GM12864 (cell line): ENCODE measurements at regions not wholly inside any gene's neighbourhood (a gene's known extent, or its start where the extent isn't known, plus 50 kb on each side); places are given as distances from the start of the nearest gene placed in this dataset.
"Not testable (repeated sequence)": the region's sequence is repeated elsewhere in the genome, so short reads cannot be mapped to it uniquely, and the experiment has no call there.

ENCODE experiments used
- DNase-seq: peaks from one replicate; pipeline ENCODE4 v3.0.0-alpha.2; 2011; ENCODE audit warnings: low read depth
- H3K4me3 ChIP-seq: 2 replicates; pipeline ENCODE4 v1.5.1; 2011; ENCODE audit warnings: mild to moderate bottlenecking, low read depth, low read length, control low read depth
- CTCF ChIP-seq: IDR thresholded peaks from 2 replicates; pipeline ENCODE4 v1.5.1; 2011; ENCODE audit warnings: low read depth, mild to moderate bottlenecking, moderate library complexity, low read length, control low read depth, inconsistent platforms; ENCODE audit errors: missing control alignments

- DNase-seq: no peak
- no peak overlapping the region for H3K4me3 ChIP-seq
- no peak for TF ChIP-seq CTCF
Measured at GRCh38 chr2:2727876-2728511, 396.9 kb upstream of the MYT1L start.

GRCh38 chr2:2726163-2726562 lies 395.1 kb upstream of the MYT1L start:
- no peak for TF ChIP-seq CTCF
- no peak for DNase-seq
- H3K4me3 ChIP-seq: no peak overlapping the region

GRCh38 chr2:2723064-2723463 lies 392.0 kb upstream of the MYT1L start:
- no peak for DNase-seq
- no peak for TF ChIP-seq CTCF
- no peak overlapping the region for H3K4me3 ChIP-seq

- H3K4me3 ChIP-seq: no peak overlapping the region
- no peak for DNase-seq
- TF ChIP-seq CTCF: no peak
Measured at GRCh38 chr2:2721296-2721835, 390.3 kb upstream of the MYT1L start.

- not testable (repeated sequence) for DNase-seq, H3K4me3 ChIP-seq
Measured at GRCh38 chr2:2720806-2721205, 389.7 kb upstream of the MYT1L start.

- H3K4me3 ChIP-seq: no peak overlapping the region
- DNase-seq: no peak
Measured at GRCh38 chr2:2720351-2720750, 389.3 kb upstream of the MYT1L start.

GRCh38 chr2:2719781-2720180 lies 388.7 kb upstream of the MYT1L start:
- no peak for DNase-seq
- no peak overlapping the region for H3K4me3 ChIP-seq
- no peak for TF ChIP-seq CTCF

More at GRCh38 chr2:2720351-2720750, 389.3 kb upstream of the MYT1L start:
- no peak for TF ChIP-seq CTCF

GRCh38 chr2:2719015-2719414 lies 387.9 kb upstream of the MYT1L start:
- TF ChIP-seq CTCF: no peak
- DNase-seq: no peak

More at GRCh38 chr2:2719015-2719414, 387.9 kb upstream of the MYT1L start:
- no peak overlapping the region for H3K4me3 ChIP-seq
